Osteocyte (in vitro differentiated cells): ENCODE measurements at regions not wholly inside any gene's neighbourhood (a gene's known extent, or its start where the extent isn't known, plus 50 kb on each side); places are given as distances from the start of the nearest gene placed in this dataset.

Experiments
- DNase-seq: peaks from one replicate; pipeline ENCODE4 v3.0.0; 2021; ENCODE audit warnings: mixed read lengths; ENCODE audit not compliant: unreplicated experiment; ENCODE audit errors: extremely low spot score
- H3K27ac Mint-ChIP-seq: one replicate; pipeline ENCODE4 v1.8.0; 2021; ENCODE audit warnings: mild to moderate bottlenecking, mixed read lengths; ENCODE audit not compliant: unreplicated experiment
- H3K27me3 Mint-ChIP-seq: one replicate; pipeline ENCODE4 v1.8.0; 2021; ENCODE audit warnings: mixed read lengths; ENCODE audit not compliant: unreplicated experiment
- H3K36me3 Mint-ChIP-seq: one replicate; pipeline ENCODE4 v1.8.0; 2021; ENCODE audit warnings: mixed read lengths; ENCODE audit not compliant: unreplicated experiment
- H3K4me1 Mint-ChIP-seq: one replicate; pipeline ENCODE4 v1.8.0; 2021; ENCODE audit warnings: mixed read lengths; ENCODE audit not compliant: unreplicated experiment
- H3K4me3 Mint-ChIP-seq: one replicate; pipeline ENCODE4 v1.8.0; 2021; ENCODE audit warnings: mild to moderate bottlenecking, moderate library complexity, mixed read lengths; ENCODE audit not compliant: unreplicated experiment
- H3K9me3 Mint-ChIP-seq: one replicate; pipeline ENCODE4 v1.8.0; 2021; ENCODE audit warnings: mixed read lengths; ENCODE audit not compliant: unreplicated experiment
- CTCF ChIP-seq: fragments of 200-600 bp; sonication (generic); IDR thresholded peaks from 2 replicates; pipeline ENCODE4 v1.5.0; 2021; ENCODE audit warnings: antibody characterized with exemption, mild to moderate bottlenecking, moderate library complexity

- Mint-ChIP-seq H3K4me3 (no peak overlapping the region), H3K36me3 (no peaks in the 10 kb centered on the region), H3K9me3 (no peaks in the 10 kb centered on the region), H3K27ac (no peak overlapping the region), H3K27me3 (no peaks in the 10 kb centered on the region), H3K4me1 (no peaks in the 10 kb centered on the region)
- DNase-seq = no peak
- no peak for TF ChIP-seq CTCF
Measured at GRCh38 chr18:56508370-56509036, 129.9 kb downstream of the TXNL1 start.

- TF ChIP-seq CTCF = no peak
- Mint-ChIP-seq H3K4me1 (no peaks in the 10 kb centered on the region), H3K4me3 (no peak overlapping the region), H3K9me3 (no peaks in the 10 kb centered on the region), H3K27me3 (peaks cover 5% of the 10 kb centered on the region), H3K27ac (no peak overlapping the region), H3K36me3 (no peaks in the 10 kb centered on the region)
- DNase-seq = no peak
Measured at GRCh38 chr18:56505971-56506370, 132.4 kb downstream of the TXNL1 start.

- no peaks in the 10 kb centered on the region for H3K36me3 Mint-ChIP-seq
- H3K4me1 Mint-ChIP-seq = no peaks in the 10 kb centered on the region
- H3K27ac Mint-ChIP-seq = no peak overlapping the region
- H3K9me3 Mint-ChIP-seq = no peaks in the 10 kb centered on the region
- peaks cover 5% of the 10 kb centered on the region for H3K27me3 Mint-ChIP-seq
- DNase-seq = no peak
- no peak overlapping the region for H3K4me3 Mint-ChIP-seq
- TF ChIP-seq CTCF = no peak
Measured at GRCh38 chr18:56505293-56505692, 133.1 kb downstream of the TXNL1 start.

GRCh38 chr18:56501896-56502295 is 136.5 kb downstream of the TXNL1 start:
- TF ChIP-seq CTCF = no peak
- H3K4me3 Mint-ChIP-seq = no peak overlapping the region
- peaks cover 7% of the 10 kb centered on the region for H3K9me3 Mint-ChIP-seq
- H3K27ac Mint-ChIP-seq = no peak overlapping the region
- H3K27me3 Mint-ChIP-seq = peaks cover 10% of the 10 kb centered on the region
- DNase-seq = no peak
- H3K36me3 Mint-ChIP-seq = no peaks in the 10 kb centered on the region
- no peaks in the 10 kb centered on the region for H3K4me1 Mint-ChIP-seq

GRCh38 chr18:56495884-56496283 is 142.5 kb downstream of the TXNL1 start:
- Mint-ChIP-seq H3K27ac (no peak overlapping the region), H3K9me3 (peaks cover 18% of the 10 kb centered on the region)

More at GRCh38 chr18:56495884-56496283, 142.5 kb downstream of the TXNL1 start:
- no peaks in the 10 kb centered on the region for H3K4me1 Mint-ChIP-seq
- no peak for DNase-seq
- TF ChIP-seq CTCF = no peak
- H3K36me3 Mint-ChIP-seq = no peaks in the 10 kb centered on the region
- H3K27me3 Mint-ChIP-seq = peaks cover 19% of the 10 kb centered on the region
- H3K4me3 Mint-ChIP-seq = no peak overlapping the region
